ENCODE measurements at regions not wholly inside any gene's neighbourhood (a gene's known extent, or its start where the extent isn't known, plus 50 kb on each side); places are given as distances from the start of the nearest gene placed in this dataset.
"Not testable (repeated sequence)": the region's sequence is repeated elsewhere in the genome, so short reads cannot be mapped to it uniquely, and the experiment has no call there.

- no peaks in the 10 kb centered on the region for H3K27me3 ChIP-seq
- no peaks in the 10 kb centered on the region for H3K9me3 ChIP-seq
- no peaks in the 10 kb centered on the region for H3K36me3 ChIP-seq
- no peaks in the 10 kb centered on the region for H3K4me1 ChIP-seq (ENCODE audit: control insufficient read depth in 1 of 2, insufficient read depth in 1 of 2, low read depth in 1 of 2, low read length in 1 of 2)
- no peak overlapping the region for H3K4me3 ChIP-seq (ENCODE audit: low read depth in 1 of 2, low read length in 1 of 2)
- H3K27ac ChIP-seq, result no peak overlapping the region
- TF ChIP-seq CTCF (IDR thresholded peaks at IDR 0.05), result no peak
Observed at GRCh38 chr11:13135385-13136271, 126.5 kb downstream of the RASSF10 start.

- Histone ChIP-seq H3K36me3 (no peaks in the 10 kb centered on the region), H3K9me3 (no peaks in the 10 kb centered on the region), H3K27ac (no peak overlapping the region), H3K27me3 (no peaks in the 10 kb centered on the region), H3K4me1 (ENCODE audit: control insufficient read depth in 1 of 2, insufficient read depth in 1 of 2, low read depth in 1 of 2, low read length in 1 of 2) (no peaks in the 10 kb centered on the region), H3K4me3 (ENCODE audit: low read depth in 1 of 2, low read length in 1 of 2) (no peak overlapping the region)
- no peak for TF ChIP-seq CTCF (IDR thresholded peaks at IDR 0.05)
Observed at GRCh38 chr11:13136272-13136596, 127.1 kb downstream of the RASSF10 start.

GRCh38 chr11:13137844-13138301, 128.8 kb downstream of the RASSF10 start:
- Histone ChIP-seq H3K4me3 (ENCODE audit: low read depth in 1 of 2, low read length in 1 of 2) (no peak overlapping the region), H3K36me3 (no peaks in the 10 kb centered on the region), H3K27ac (no peak overlapping the region), H3K27me3 (no peaks in the 10 kb centered on the region), H3K4me1 (ENCODE audit: control insufficient read depth in 1 of 2, insufficient read depth in 1 of 2, low read depth in 1 of 2, low read length in 1 of 2) (no peaks in the 10 kb centered on the region), H3K9me3 (no peaks in the 10 kb centered on the region)
- TF ChIP-seq CTCF (IDR thresholded peaks at IDR 0.05), result no peak

GRCh38 chr11:13139085-13139484, 130.0 kb downstream of the RASSF10 start:
- H3K4me3 ChIP-seq (ENCODE audit: low read depth in 1 of 2, low read length in 1 of 2); H3K4me1 ChIP-seq (ENCODE audit: control insufficient read depth in 1 of 2, insufficient read depth in 1 of 2, low read depth in 1 of 2, low read length in 1 of 2); H3K27ac ChIP-seq; H3K27me3 ChIP-seq; H3K9me3 ChIP-seq; H3K36me3 ChIP-seq: not testable (repeated sequence)

GRCh38 chr11:13140028-13140870, 131.1 kb downstream of the RASSF10 start:
- Histone ChIP-seq H3K9me3 (no peaks in the 10 kb centered on the region), H3K36me3 (no peaks in the 10 kb centered on the region), H3K27me3 (no peaks in the 10 kb centered on the region), H3K4me3 (ENCODE audit: low read depth in 1 of 2, low read length in 1 of 2) (no peak overlapping the region), H3K27ac (no peak overlapping the region), H3K4me1 (ENCODE audit: control insufficient read depth in 1 of 2, insufficient read depth in 1 of 2, low read depth in 1 of 2, low read length in 1 of 2) (no peaks in the 10 kb centered on the region)
- TF ChIP-seq CTCF (IDR thresholded peaks at IDR 0.05), result no peak

Data from neutrophil (primary cell).